Activated CD4-positive, alpha-beta memory T cell treated with anti-CD3 and anti-CD28 coated beads, Interleukin-2, amount 10 ng/mL, durations not matched to agents 7 days and 5 days (primary cell): ENCODE measurements at regions not wholly inside any gene's neighbourhood (a gene's known extent, or its start where the extent isn't known, plus 50 kb on each side); places are given as distances from the start of the nearest gene placed in this dataset.
"Not testable (repeated sequence)": the region's sequence is repeated elsewhere in the genome, so short reads cannot be mapped to it uniquely, and the experiment has no call there.

Experiments
- CTCF ChIA-PET: fragments of 350-600 bp; sonication (Branson Sonifier 250); formaldehyde crosslinking; loops from one replicate; lab custom pipeline; 2021; ENCODE audit warnings: antibody characterized with exemption, inconsistent platforms; lab: Charles Lee
- POLR2A ChIA-PET: fragments of 350-600 bp; sonication (Branson Sonifier 250); formaldehyde crosslinking; loops from one replicate; lab custom pipeline; 2021; ENCODE audit warnings: antibody characterized with exemption; lab: Charles Lee
- DNase-seq: peaks from one replicate; pipeline ENCODE4 v3.0.0-alpha.2; 2020
- H3K27ac Mint-ChIP-seq: one replicate; pipeline ENCODE4 v1.8.0; 2021; ENCODE audit warnings: mild to moderate bottlenecking, mixed read lengths
- H3K27me3 Mint-ChIP-seq: one replicate; pipeline ENCODE4 v1.8.0; 2021; ENCODE audit warnings: mixed read lengths
- H3K36me3 Mint-ChIP-seq: one replicate; pipeline ENCODE4 v1.8.0; 2021; ENCODE audit warnings: low read depth, mixed read lengths
- H3K4me1 Mint-ChIP-seq: one replicate; pipeline ENCODE4 v1.8.0; 2021; ENCODE audit warnings: mixed read lengths
- H3K4me3 Mint-ChIP-seq: one replicate; pipeline ENCODE4 v1.8.0; 2021; ENCODE audit warnings: mild to moderate bottlenecking, mixed read lengths
- H3K9me3 Mint-ChIP-seq: one replicate; pipeline ENCODE4 v1.8.0; 2021; ENCODE audit warnings: mixed read lengths

DNA sequence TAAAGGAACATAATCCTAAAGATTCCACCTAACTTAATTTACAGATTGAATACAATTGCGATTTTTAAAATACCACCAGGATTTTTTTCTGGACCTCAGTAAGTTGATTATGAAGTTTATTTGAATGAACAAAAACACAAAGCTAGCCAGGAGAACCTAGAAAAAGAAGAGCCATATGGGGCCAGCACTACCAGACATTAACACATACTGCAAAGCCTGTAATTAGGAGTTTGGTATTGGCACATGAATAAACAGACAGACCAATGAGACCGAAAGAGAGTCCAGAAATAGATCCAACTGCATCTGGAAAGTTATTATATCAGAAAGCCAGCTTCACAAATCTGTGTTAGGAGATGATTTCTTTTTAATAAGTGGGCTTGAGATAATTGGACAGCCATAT is 105.5 kb upstream of the CHST15 start:
- DNase-seq, result no peak
- no peak overlapping the region for H3K27ac Mint-ChIP-seq
- ChIA-PET POLR2A (no interaction called here), CTCF (interaction anchor here (1.5 kb wide), 1 partner anchor 190 kb away, joined by 3 read pairs; no protein-coding TSS in a partner anchor)
- no peaks in the 10 kb centered on the region for H3K36me3 Mint-ChIP-seq
- H3K27me3 Mint-ChIP-seq, result peaks cover 7% of the 10 kb centered on the region
- no peak overlapping the region for H3K4me3 Mint-ChIP-seq
- no peaks in the 10 kb centered on the region for H3K9me3 Mint-ChIP-seq
- no peaks in the 10 kb centered on the region for H3K4me1 Mint-ChIP-seq

DNA sequence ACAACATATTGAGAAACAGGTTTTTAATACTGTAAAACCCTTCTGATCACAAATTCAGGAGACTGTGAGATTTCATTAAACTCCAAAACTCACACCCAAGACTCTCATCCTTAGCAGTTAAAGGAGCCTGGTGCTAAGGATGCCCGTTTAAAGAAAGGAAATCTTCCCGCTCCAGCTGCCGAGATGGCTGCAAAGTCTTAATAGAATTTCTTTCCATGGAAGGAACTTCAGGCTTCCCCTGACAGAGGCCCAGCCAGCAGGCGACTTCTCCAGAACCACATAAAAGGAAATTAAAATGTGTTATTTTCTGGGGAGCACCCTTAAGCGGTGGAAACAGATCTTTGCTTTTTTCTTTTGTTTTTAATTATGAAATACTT is 104.7 kb upstream of the CHST15 start:
- Mint-ChIP-seq H3K27me3 (peaks cover 7% of the 10 kb centered on the region), H3K36me3 (no peaks in the 10 kb centered on the region), H3K4me3 (no peak overlapping the region), H3K4me1 (no peaks in the 10 kb centered on the region), H3K9me3 (no peaks in the 10 kb centered on the region), H3K27ac (no peak overlapping the region)
- CTCF ChIA-PET, result interaction anchor here (1.5 kb wide), 1 partner anchor 191 kb away, joined by 3 read pairs; no protein-coding TSS in a partner anchor
- POLR2A ChIA-PET, result no interaction called here
- DNase-seq, result no peak

- no peaks in the 10 kb centered on the region for H3K36me3 Mint-ChIP-seq
- no peaks in the 10 kb centered on the region for H3K9me3 Mint-ChIP-seq
- ChIA-PET POLR2A (no interaction called here), CTCF (no interaction called here)
- no peak overlapping the region for H3K4me3 Mint-ChIP-seq
- H3K4me1 Mint-ChIP-seq, result no peaks in the 10 kb centered on the region
- DNase-seq, result no peak
- peaks cover 9% of the 10 kb centered on the region for H3K27me3 Mint-ChIP-seq
- no peak overlapping the region for H3K27ac Mint-ChIP-seq
Observed at GRCh38 chr10:124197371-124198124, 104.2 kb upstream of the CHST15 start.

- ChIA-PET CTCF (no interaction called here), POLR2A (no interaction called here)
- no peak overlapping the region for H3K27ac Mint-ChIP-seq
- H3K4me1 Mint-ChIP-seq, result no peaks in the 10 kb centered on the region
- no peaks in the 10 kb centered on the region for H3K36me3 Mint-ChIP-seq
- H3K4me3 Mint-ChIP-seq, result no peak overlapping the region
- H3K9me3 Mint-ChIP-seq, result no peaks in the 10 kb centered on the region
- H3K27me3 Mint-ChIP-seq, result peaks cover 14% of the 10 kb centered on the region
- no peak for DNase-seq
Observed at GRCh38 chr10:124196659-124197058, 103.3 kb upstream of the CHST15 start.

- no peak for DNase-seq
Observed at GRCh38 chr10:124194199-124194824, 100.9 kb upstream of the CHST15 start.

DNA sequence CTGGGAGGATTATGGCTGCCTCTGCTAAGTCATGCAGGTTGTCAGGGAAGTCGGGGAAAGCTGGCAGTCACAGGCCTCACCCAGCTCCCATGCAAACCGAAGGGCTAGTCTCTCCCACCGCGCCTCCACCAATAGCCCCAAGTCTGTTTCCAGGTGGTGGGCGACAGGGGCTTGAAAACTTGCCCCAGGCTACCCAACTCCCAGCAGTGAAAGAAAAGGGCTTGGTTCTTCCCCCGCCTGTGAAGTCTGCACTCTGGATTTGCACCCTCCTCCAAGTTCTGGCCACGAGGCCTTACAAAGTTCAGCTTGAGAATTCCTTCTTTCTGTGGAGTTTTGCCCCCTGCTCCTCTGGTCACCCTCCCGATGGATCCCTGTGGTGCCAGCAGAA is 99.9 kb upstream of the CHST15 start:
- Mint-ChIP-seq H3K4me1 (no peaks in the 10 kb centered on the region), H3K36me3 (no peaks in the 10 kb centered on the region)
- DNase-seq, result no peak

More at GRCh38 chr10:124194199-124194824, 100.9 kb upstream of the CHST15 start:
- H3K4me3 Mint-ChIP-seq, result no peak overlapping the region
- POLR2A ChIA-PET, result no interaction called here
- H3K9me3 Mint-ChIP-seq, result no peaks in the 10 kb centered on the region
- H3K27me3 Mint-ChIP-seq, result peaks cover 24% of the 10 kb centered on the region
- H3K4me1 Mint-ChIP-seq, result no peaks in the 10 kb centered on the region
- no peaks in the 10 kb centered on the region for H3K36me3 Mint-ChIP-seq
- H3K27ac Mint-ChIP-seq, result no peak overlapping the region
- CTCF ChIA-PET, result interaction anchor here (1.6 kb wide), 1 partner anchor 195 kb away, joined by 6 read pairs; no protein-coding TSS in a partner anchor

GRCh38 chr10:124192664-124193308 is 99.4 kb upstream of the CHST15 start:
- H3K9me3 Mint-ChIP-seq, POLR2A ChIA-PET, DNase-seq, H3K4me1 Mint-ChIP-seq, H3K27ac Mint-ChIP-seq, H3K36me3 Mint-ChIP-seq, H3K4me3 Mint-ChIP-seq: not testable (repeated sequence)
- CTCF ChIA-PET, result interaction anchor here (1.2 to 2.3 kb wide), 3 partner anchors 12 to 202 kb away, joined by 3 to 6 read pairs (median 4); no protein-coding TSS in a partner anchor
- peaks cover 27% of the 10 kb centered on the region for H3K27me3 Mint-ChIP-seq

More for the DNA sequence above, 99.9 kb upstream of the CHST15 start:
- ChIA-PET CTCF (interaction anchor here (1.6 to 2.3 kb wide), 2 partner anchors 12 to 196 kb away, joined by 4 to 6 read pairs; no protein-coding TSS in a partner anchor), POLR2A (no interaction called here)
- Mint-ChIP-seq H3K9me3 (no peaks in the 10 kb centered on the region), H3K4me3 (no peak overlapping the region), H3K27ac (no peak overlapping the region), H3K27me3 (peaks cover 27% of the 10 kb centered on the region)

- peaks cover 27% of the 10 kb centered on the region for H3K27me3 Mint-ChIP-seq
- DNase-seq, POLR2A ChIA-PET, H3K4me3 Mint-ChIP-seq, CTCF ChIA-PET, H3K36me3 Mint-ChIP-seq, H3K4me1 Mint-ChIP-seq, H3K27ac Mint-ChIP-seq, H3K9me3 Mint-ChIP-seq: not testable (repeated sequence)
Observed at GRCh38 chr10:124190476-124190875, 97.1 kb upstream of the CHST15 start.

- no peak for DNase-seq
Observed at GRCh38 chr10:124186956-124187355, 93.6 kb upstream of the CHST15 start.

GRCh38 chr10:124185084-124185483 is 91.7 kb upstream of the CHST15 start:
- Mint-ChIP-seq H3K27ac (no peak overlapping the region), H3K36me3 (no peaks in the 10 kb centered on the region), H3K4me3 (no peak overlapping the region)

More at GRCh38 chr10:124186956-124187355, 93.6 kb upstream of the CHST15 start:
- Mint-ChIP-seq H3K27me3 (peaks cover 23% of the 10 kb centered on the region), H3K27ac (no peak overlapping the region), H3K9me3 (no peaks in the 10 kb centered on the region), H3K4me3 (no peak overlapping the region), H3K36me3 (no peaks in the 10 kb centered on the region), H3K4me1 (no peaks in the 10 kb centered on the region)
- POLR2A ChIA-PET, result no interaction called here
- CTCF ChIA-PET, result interaction anchor here (1.2 to 1.6 kb wide), 2 partner anchors 192 to 202 kb away, joined by 3 to 6 read pairs; no protein-coding TSS in a partner anchor

DNA sequence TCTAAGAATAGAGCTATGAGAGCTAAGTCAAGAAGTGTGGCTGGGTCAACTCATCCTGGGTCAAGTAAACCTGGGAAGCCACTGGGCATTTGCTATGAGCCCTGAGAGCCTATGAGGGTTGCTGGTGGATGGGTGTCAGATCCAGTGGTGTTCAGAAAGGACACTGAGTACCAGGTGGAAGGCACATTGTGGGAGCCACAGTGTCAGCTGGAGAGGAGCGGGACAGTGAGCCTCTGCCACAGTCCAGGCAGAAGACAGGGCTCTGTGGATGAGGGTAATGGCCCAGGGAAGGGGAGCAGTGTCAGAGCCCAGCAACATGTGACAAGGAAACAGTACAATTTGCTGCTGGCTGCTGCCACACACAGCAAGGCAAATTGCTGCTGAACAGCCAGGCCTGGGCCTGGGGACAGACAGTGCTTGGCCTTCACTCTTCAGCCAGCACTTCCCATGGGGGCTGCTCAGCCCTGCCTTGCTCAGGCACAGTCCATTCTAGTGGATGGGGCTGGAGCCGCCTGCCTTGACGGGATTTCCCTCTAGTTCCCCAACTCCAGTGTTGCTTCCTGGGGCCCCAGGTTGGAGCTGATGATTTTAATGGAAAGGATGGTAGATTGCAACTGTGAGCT is 90.9 kb upstream of the CHST15 start:
- ChIA-PET POLR2A (no interaction called here), CTCF (interaction anchor here (0.5 kb wide), 1 partner anchor 369 kb away, joined by 5 read pairs; no protein-coding TSS in a partner anchor)
- Mint-ChIP-seq H3K4me3 (no peak overlapping the region), H3K36me3 (no peaks in the 10 kb centered on the region), H3K9me3 (no peaks in the 10 kb centered on the region), H3K4me1 (peaks cover 2% of the 10 kb centered on the region), H3K27me3 (peaks cover 6% of the 10 kb centered on the region), H3K27ac (no peak overlapping the region)
- DNase-seq, result no peak

More at GRCh38 chr10:124185084-124185483, 91.7 kb upstream of the CHST15 start:
- no peak for DNase-seq
- ChIA-PET POLR2A (no interaction called here), CTCF (no interaction called here)
- Mint-ChIP-seq H3K4me1 (peaks cover 2% of the 10 kb centered on the region), H3K27me3 (peaks cover 13% of the 10 kb centered on the region), H3K9me3 (no peaks in the 10 kb centered on the region)

- no peaks in the 10 kb centered on the region for H3K9me3 Mint-ChIP-seq
- ChIA-PET CTCF (no interaction called here), POLR2A (no interaction called here)
- no peak overlapping the region for H3K27ac Mint-ChIP-seq
- no peak overlapping the region for H3K4me3 Mint-ChIP-seq
- H3K27me3 Mint-ChIP-seq, result no peaks in the 10 kb centered on the region
- H3K36me3 Mint-ChIP-seq, result no peaks in the 10 kb centered on the region
- peaks cover 2% of the 10 kb centered on the region for H3K4me1 Mint-ChIP-seq
- DNase-seq, result no peak
Observed at GRCh38 chr10:124183617-124184016, 90.2 kb upstream of the CHST15 start.
